Endothelial cell of umbilical vein (primary cell): ENCODE measurements at regions not wholly inside any gene's neighbourhood (a gene's known extent, or its start where the extent isn't known, plus 50 kb on each side); places are given as distances from the start of the nearest gene placed in this dataset.

Source experiments
- BruUV-seq: library from RNA; stranded (reverse); fragments of 400-500 nt; replicated peaks from 2 replicates; lab custom pipeline; 2021; lab: Mats Ljungman, UMichigan
- CTCF ChIA-PET: fragments of 300-600, 350-600 bp; sonication (Branson Sonifier 250); formaldehyde crosslinking; loops from one replicate; lab custom pipeline; 2021; ENCODE audit warnings: antibody characterized with exemption, inconsistent platforms; lab: Charles Lee
- POLR2A ChIA-PET: fragments of 300-600, 350-600 bp; sonication (Branson Sonifier 250); formaldehyde crosslinking; loops from one replicate; lab custom pipeline; 2021; ENCODE audit warnings: antibody characterized with exemption, inconsistent platforms; lab: Charles Lee
- DNase-seq: peaks from one replicate; pipeline ENCODE4 v3.0.0-alpha.2; 2011; ENCODE audit warnings: low read depth, low spot score
- FAIRE-seq: peaks from 2 replicates; lab custom pipeline; 2011; peaks lifted over from hg19 to GRCh38; lab: Jason Lieb, UNC
- H2AFZ ChIP-seq: 2 replicates; pipeline ENCODE4 v1.6.0; 2012; ENCODE audit warnings: low read depth, low read length, control low read depth, inconsistent platforms
- H3K27ac ChIP-seq: 2 replicates; pipeline ENCODE4 v1.5.1; 2011; ENCODE audit warnings: low read depth, mild to moderate bottlenecking, control low read depth, low read length, moderate library complexity; ENCODE audit not compliant: insufficient read depth
- H3K27me3 ChIP-seq, 2 experiments: 2 replicates each; pipeline versions ENCODE4 v1.6.0 to v1.6.1; 2011; ENCODE audit warnings: low read length in 2 of 2, mixed read lengths in 1 of 2; ENCODE audit not compliant: control insufficient read depth in 2 of 2, insufficient read depth in 2 of 2
- H3K36me3 ChIP-seq, 2 experiments: 2 replicates in 1 of 2; 3 replicates in 1 of 2; pipeline ENCODE4 v1.5.1; 2011; ENCODE audit warnings: low read length in 2 of 2, mild to moderate bottlenecking in 1 of 2, moderate library complexity in 1 of 2; ENCODE audit not compliant: control insufficient read depth in 2 of 2, insufficient read depth in 2 of 2; ENCODE audit errors: extremely low read depth in 1 of 2
- H3K4me1 ChIP-seq: 3 replicates; pipeline ENCODE4 v1.5.1; 2011; ENCODE audit warnings: mild to moderate bottlenecking, low read length; ENCODE audit not compliant: control insufficient read depth, insufficient read depth; ENCODE audit errors: extremely low read depth
- H3K4me2 ChIP-seq: 2 replicates; pipeline ENCODE4 v1.6.1; 2011; ENCODE audit warnings: low read length, control low read depth, mixed read lengths; ENCODE audit not compliant: insufficient read depth
- H3K4me3 ChIP-seq, 3 experiments: fragments of 200-600 bp in 1 of 3; sonication (generic), shearing (Covaris generic) in 1 of 3; replicated peaks in 1 of 3; 2 replicates each; pipeline ENCODE4 v1.5.1; 2011 to 2016; ENCODE audit warnings: control low read depth in 3 of 3, low read length in 3 of 3, mild to moderate bottlenecking in 2 of 3, inconsistent platforms in 1 of 3, low read depth in 1 of 3, moderate library complexity in 1 of 3; ENCODE audit not compliant: insufficient read depth in 1 of 3
- H3K79me2 ChIP-seq: 2 replicates; pipeline ENCODE4 v1.6.0; 2012; ENCODE audit warnings: low read length, inconsistent platforms; ENCODE audit not compliant: control insufficient read depth, insufficient read depth
- H3K9ac ChIP-seq: replicated peaks from 2 replicates; pipeline ENCODE3; 2011; ENCODE audit warnings: low read length, control low read depth; ENCODE audit not compliant: insufficient read depth; ENCODE audit errors: extremely low read depth
- H3K9me1 ChIP-seq: replicated peaks from 3 replicates; pipeline ENCODE4 v1.6.0; 2011; ENCODE audit warnings: mild to moderate bottlenecking, low read length; ENCODE audit not compliant: control insufficient read depth, insufficient read depth; ENCODE audit errors: extremely low read depth
- H3K9me3 ChIP-seq: replicated peaks from 2 replicates; pipeline ENCODE4 v1.5.1; 2012; ENCODE audit warnings: low read length, inconsistent platforms; ENCODE audit not compliant: control insufficient read depth, insufficient read depth
- H4K20me1 ChIP-seq: replicated peaks from 2 replicates; pipeline ENCODE3; 2011; ENCODE audit warnings: mild to moderate bottlenecking, low read length; ENCODE audit not compliant: control insufficient read depth, insufficient read depth; ENCODE audit errors: extremely low read depth
- EZH2 ChIP-seq: IDR thresholded peaks from 2 replicates; pipeline ENCODE4 v1.6.1; 2012; ENCODE audit warnings: borderline replicate concordance, low read depth, mild to moderate bottlenecking, moderate library complexity, low read length, inconsistent platforms; ENCODE audit not compliant: severe bottlenecking
- FOS ChIP-seq: IDR thresholded peaks from 2 replicates; pipeline ENCODE4 v1.6.1; 2011; ENCODE audit warnings: mild to moderate bottlenecking, low read length, moderate library complexity, borderline replicate concordance; ENCODE audit not compliant: insufficient read depth
- GATA2 ChIP-seq: IDR thresholded peaks from 2 replicates; pipeline ENCODE4 v1.7.0; 2011; ENCODE audit warnings: low read depth, mild to moderate bottlenecking, moderate library complexity, mixed read lengths, low read length; ENCODE audit not compliant: insufficient read length, insufficient read depth
- JUN ChIP-seq: IDR thresholded peaks from 2 replicates; pipeline ENCODE4 v1.6.1; 2011; ENCODE audit warnings: borderline replicate concordance, low read depth; ENCODE audit not compliant: insufficient read length, insufficient read depth
- MYC ChIP-seq: IDR thresholded peaks from one replicate; pipeline ENCODE4 v1.6.1; 2011; ENCODE audit warnings: mild to moderate bottlenecking, low read depth, low read length
- POLR2A ChIP-seq: IDR thresholded peaks from 2 replicates; pipeline ENCODE4 v1.6.1; 2012; ENCODE audit warnings: low read depth, mild to moderate bottlenecking, control low read depth, low read length
- POLR2AphosphoS5 ChIP-seq: IDR thresholded peaks from 2 replicates; pipeline ENCODE4 v1.6.1; 2012; ENCODE audit warnings: low read depth, mild to moderate bottlenecking, control low read depth, low read length, moderate library complexity; ENCODE audit not compliant: insufficient read depth
- dilution Hi-C: fragments of 300-500 bp; cut with MboI; formaldehyde crosslinking; loops from one replicate; pipeline ENCODE4 v1.15.0; 2019; ENCODE audit warnings: low sequenced_read_pairs; ENCODE audit not compliant: extremely low pct_ligation_motif_present
- intact Hi-C: fragments of 100-400 bp; cut with micrococcal nuclease; formaldehyde crosslinking; loops from one replicate; pipeline ENCODE4 v1.10.0; 2022
- TF ChIP-seq, protein P1 (sequence below): IDR thresholded peaks from 2 replicates; pipeline ENCODE4 v1.6.1; 2011; ENCODE audit not compliant: insufficient read depth, insufficient read length
- TF ChIP-seq, protein P2 (sequence below), 2 donors: IDR thresholded peaks; 1 replicate in 1 of 2; 2 replicates in 1 of 2; pipeline ENCODE4 v1.5.1; 2011; ENCODE audit warnings: low read length in 2 of 2, mild to moderate bottlenecking in 2 of 2, moderate library complexity in 2 of 2, control low read depth in 1 of 2, inconsistent platforms in 1 of 2, low read depth in 1 of 2; ENCODE audit not compliant: insufficient read depth in 1 of 2; ENCODE audit errors: extremely low read depth in 1 of 2

DNA sequence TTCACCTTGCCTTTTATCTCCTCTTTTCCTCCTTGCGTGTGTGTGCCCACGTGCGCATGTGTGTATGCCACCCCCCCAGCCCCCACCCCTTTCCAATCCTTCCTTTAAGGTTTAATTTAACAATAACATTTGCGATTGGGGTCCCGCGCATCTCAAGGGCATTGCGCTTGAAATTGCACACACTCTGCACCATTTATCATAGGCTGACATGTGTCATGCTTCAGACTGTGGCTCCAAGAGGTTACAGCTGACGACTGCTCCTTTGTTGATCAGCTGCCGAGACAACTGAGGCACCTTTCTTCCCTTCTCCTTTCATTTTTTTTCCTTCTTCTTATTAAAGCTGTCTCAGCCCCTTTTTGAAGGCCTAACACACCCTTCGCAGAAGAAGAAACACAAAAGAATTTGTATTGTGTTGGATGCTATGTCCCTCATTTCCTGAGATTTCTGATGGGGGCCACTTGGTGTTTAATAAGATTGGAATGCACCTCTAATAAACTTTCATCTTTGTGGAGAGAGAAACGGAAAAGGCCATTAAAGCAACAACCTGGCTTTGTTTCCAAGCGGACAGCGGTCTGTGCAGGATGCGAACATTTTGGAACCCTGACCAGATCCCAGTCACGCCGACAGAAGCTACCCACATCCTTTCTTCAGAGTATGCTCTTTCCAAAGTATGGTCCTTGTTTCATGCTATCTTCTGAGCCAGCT lies 470.1 kb downstream of the MCTP2 start:
- no TSS peak for BruUV-seq
- Histone ChIP-seq H3K9ac (peak overlapping the region; percentile 61), H3K4me2 (peak overlapping the region; percentile 48), H3K4me3 (peak overlapping the region in 1 of 3 experiments; percentile 11), H3K36me3 (no peaks in the 10 kb centered on the region), H3K9me3 (no peaks in the 10 kb centered on the region), H2AFZ (peak overlapping the region; percentile 37), H4K20me1 (no peaks in the 10 kb centered on the region), H3K27ac (peak overlapping the region; percentile 94), H3K79me2 (no peaks in the 10 kb centered on the region), H3K27me3 (no peaks in the 10 kb centered on the region), H3K4me1 (peaks cover 44% of the 10 kb centered on the region), H3K9me1 (no peaks in the 10 kb centered on the region)
- peak; percentile 82 for DNase-seq
- FAIRE-seq, result peak; percentile 92
- TF ChIP-seq, protein P1, sequence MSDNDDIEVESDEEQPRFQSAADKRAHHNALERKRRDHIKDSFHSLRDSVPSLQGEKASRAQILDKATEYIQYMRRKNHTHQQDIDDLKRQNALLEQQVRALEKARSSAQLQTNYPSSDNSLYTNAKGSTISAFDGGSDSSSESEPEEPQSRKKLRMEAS, result no peak
- TF ChIP-seq POLR2AphosphoS5, result peak; percentile 68
- peak; percentile 59 for TF ChIP-seq POLR2A
- TF ChIP-seq FOS, result peak; percentile 48
- TF ChIP-seq, protein P2, sequence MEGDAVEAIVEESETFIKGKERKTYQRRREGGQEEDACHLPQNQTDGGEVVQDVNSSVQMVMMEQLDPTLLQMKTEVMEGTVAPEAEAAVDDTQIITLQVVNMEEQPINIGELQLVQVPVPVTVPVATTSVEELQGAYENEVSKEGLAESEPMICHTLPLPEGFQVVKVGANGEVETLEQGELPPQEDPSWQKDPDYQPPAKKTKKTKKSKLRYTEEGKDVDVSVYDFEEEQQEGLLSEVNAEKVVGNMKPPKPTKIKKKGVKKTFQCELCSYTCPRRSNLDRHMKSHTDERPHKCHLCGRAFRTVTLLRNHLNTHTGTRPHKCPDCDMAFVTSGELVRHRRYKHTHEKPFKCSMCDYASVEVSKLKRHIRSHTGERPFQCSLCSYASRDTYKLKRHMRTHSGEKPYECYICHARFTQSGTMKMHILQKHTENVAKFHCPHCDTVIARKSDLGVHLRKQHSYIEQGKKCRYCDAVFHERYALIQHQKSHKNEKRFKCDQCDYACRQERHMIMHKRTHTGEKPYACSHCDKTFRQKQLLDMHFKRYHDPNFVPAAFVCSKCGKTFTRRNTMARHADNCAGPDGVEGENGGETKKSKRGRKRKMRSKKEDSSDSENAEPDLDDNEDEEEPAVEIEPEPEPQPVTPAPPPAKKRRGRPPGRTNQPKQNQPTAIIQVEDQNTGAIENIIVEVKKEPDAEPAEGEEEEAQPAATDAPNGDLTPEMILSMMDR (IDR thresholded peaks at IDR 0.05; ENCODE audit: extremely low read depth in 1 of 2, insufficient read depth in 1 of 2, low read depth in 1 of 2, low read length in 2 of 2), result no peak
- no peak for TF ChIP-seq MYC
- peak; percentile 81 for TF ChIP-seq JUN
- TF ChIP-seq GATA2, result peak; percentile 53
- no peak for TF ChIP-seq EZH2
- dilution Hi-C loops, result no loop called here
- POLR2A ChIA-PET, result no interaction called here
- intact Hi-C loops, result loop anchor here (1.0 to 10.0 kb wide), 8 partner anchors 17 to 551 kb away; no protein-coding TSS in a partner anchor
- CTCF ChIA-PET, result interaction anchor here (0.6 to 2.1 kb wide), 9 partner anchors 15 to 144 kb away, joined by 3 to 8 read pairs (median 4); no protein-coding TSS in a partner anchor
